T-cell (primary cell): ENCODE measurements at regions not wholly inside any gene's neighbourhood (a gene's known extent, or its start where the extent isn't known, plus 50 kb on each side); places are given as distances from the start of the nearest gene placed in this dataset.

Experiments
- ATAC-seq, 4 experiments: fragments of 200-7000 bp in 3 of 4; fragments of 150-1000 bp in 1 of 4; cut with Tn5 transposase; replicated peaks in 1 of 4; 1 replicate in 3 of 4; 2 replicates in 1 of 4; pipeline ENCODE4 v1.10.0; 2021; ENCODE audit warnings: moderate library complexity in 3 of 4, mild to moderate bottlenecking in 2 of 4, moderate number of reproducible peaks in 1 of 4
- CTCF ChIA-PET, 2 donors: fragments of 300-600 bp; sonication (Branson Sonifier 250); formaldehyde crosslinking; loops; one replicate each; lab custom pipeline; 2022; ENCODE audit warnings: antibody characterized with exemption in 2 of 2; lab: Charles Lee
- POLR2A ChIA-PET, 2 donors: fragments of 300-600 bp; sonication (Branson Sonifier 250); formaldehyde crosslinking; loops; one replicate each; lab custom pipeline; 2022; ENCODE audit warnings: antibody characterized with exemption in 2 of 2; lab: Charles Lee
- DNase-seq, 35 experiments: peaks; one replicate each; pipeline versions ENCODE4 v3.0.0 to v3.0.0-alpha.2; 2013 to 2023
- H3K27ac ChIP-seq: one replicate; pipeline ENCODE4 v1.5.1; 2013; ENCODE audit warnings: low read length
- H3K27me3 ChIP-seq, 2 experiments: replicated peaks in 1 of 2; 1 replicate in 1 of 2; 2 replicates in 1 of 2; pipeline versions ENCODE4 v1.6.1 to v1.7.0; 2013; ENCODE audit warnings: low read length in 1 of 2, mixed read lengths in 1 of 2; ENCODE audit not compliant: control insufficient read depth in 2 of 2, insufficient read depth in 2 of 2; ENCODE audit errors: extremely low read depth in 1 of 2
- H3K36me3 ChIP-seq, 2 donors: 1 replicate in 1 of 2; 2 replicates in 1 of 2; pipeline versions ENCODE4 v1.6.1 to v1.7.0; 2013; ENCODE audit warnings: low read length in 1 of 2; ENCODE audit not compliant: control insufficient read depth in 2 of 2, insufficient read depth in 1 of 2; ENCODE audit errors: extremely low read depth in 1 of 2
- H3K4me1 ChIP-seq, 2 experiments: 1 replicate in 1 of 2; 2 replicates in 1 of 2; pipeline versions ENCODE4 v1.6.1 to v1.7.0; 2013; ENCODE audit warnings: low read length in 2 of 2, mixed read lengths in 1 of 2; ENCODE audit not compliant: insufficient read depth in 2 of 2, control insufficient read depth in 1 of 2; ENCODE audit errors: extremely low read depth in 1 of 2
- H3K4me3 ChIP-seq, 2 donors: 1 replicate in 1 of 2; 2 replicates in 1 of 2; pipeline versions ENCODE4 v1.5.1 to v1.7.0; 2013; ENCODE audit warnings: mild to moderate bottlenecking in 2 of 2, low read length in 1 of 2, moderate library complexity in 1 of 2; ENCODE audit not compliant: control insufficient read depth in 1 of 2; ENCODE audit errors: extremely low read depth in 1 of 2
- H3K9me3 ChIP-seq: 2 replicates; pipeline ENCODE4 v1.7.0; 2013
- H3K27ac Mint-ChIP-seq, 2 donors: one replicate each; pipeline ENCODE4 v1.8.0; 2020 to 2021; ENCODE audit warnings: mild to moderate bottlenecking in 2 of 2, mixed read lengths in 2 of 2
- H3K27me3 Mint-ChIP-seq, 2 donors: one replicate each; pipeline ENCODE4 v1.8.0; 2021 to 2022; ENCODE audit warnings: mixed read lengths in 2 of 2
- H3K36me3 Mint-ChIP-seq: one replicate; pipeline ENCODE4 v1.8.0; 2021; ENCODE audit warnings: mixed read lengths
- H3K4me1 Mint-ChIP-seq, 3 donors: one replicate each; pipeline ENCODE4 v1.8.0; 2020 to 2022; ENCODE audit warnings: mixed read lengths in 3 of 3, mild to moderate bottlenecking in 1 of 3
- H3K4me3 Mint-ChIP-seq, 3 donors: one replicate each; pipeline ENCODE4 v1.8.0; 2020 to 2022; ENCODE audit warnings: mild to moderate bottlenecking in 3 of 3, mixed read lengths in 3 of 3, moderate library complexity in 3 of 3
- H3K9me3 Mint-ChIP-seq, 3 donors: one replicate each; pipeline ENCODE4 v1.8.0; 2020 to 2022; ENCODE audit warnings: mixed read lengths in 3 of 3
- WGBS: methylation state at CpG from one replicate; pipeline ENCODE4 v1.1.5; 2013; ENCODE audit warnings: missing lambda C conversion rate; ENCODE audit not compliant: insufficient coverage; 5-methylcytosine and 5-hydroxymethylcytosine counted together

- no peaks in the 10 kb centered on the region for H3K4me1 Mint-ChIP-seq
- H3K4me3 Mint-ChIP-seq, result no peak overlapping the region
- Histone ChIP-seq H3K4me1 (no peaks in the 10 kb centered on the region), H3K9me3 (no peaks in the 10 kb centered on the region), H3K36me3 (no peaks in the 10 kb centered on the region), H3K4me3 (no peak overlapping the region), H3K27me3 (no peaks in the 10 kb centered on the region), H3K27ac (no peak overlapping the region)
- DNase-seq (no peak), ATAC-seq (no peak)
- H3K9me3 Mint-ChIP-seq, result peaks cover 0 to 16% (median 5%) of the 10 kb centered on the region in 3 donors
- no peaks in the 10 kb centered on the region for H3K36me3 Mint-ChIP-seq
- no peak overlapping the region for H3K27ac Mint-ChIP-seq
- ChIA-PET POLR2A (no interaction called here), CTCF (no interaction called here)
- H3K27me3 Mint-ChIP-seq, result no peaks in the 10 kb centered on the region
- WGBS, result 71% methylated on average over 1 of the region's 4 CpGs
Observed at GRCh38 chr9:13778631-13779030, 499.1 kb upstream of the MPDZ start.

GRCh38 chr9:13770956-13771355 is 491.5 kb upstream of the MPDZ start:
- H3K9me3 Mint-ChIP-seq, result peaks cover 5 to 22% (median 7%) of the 10 kb centered on the region in 3 donors
- no peak overlapping the region for H3K4me3 ChIP-seq

GRCh38 chr9:13769641-13770040 is 490.1 kb upstream of the MPDZ start:
- CTCF ChIA-PET, result no interaction called here
- Histone ChIP-seq H3K4me1 (no peaks in the 10 kb centered on the region), H3K27me3 (no peaks in the 10 kb centered on the region), H3K4me3 (no peak overlapping the region), H3K36me3 (no peaks in the 10 kb centered on the region), H3K9me3 (no peaks in the 10 kb centered on the region), H3K27ac (no peak overlapping the region)
- H3K27ac Mint-ChIP-seq, result no peak overlapping the region
- no peak overlapping the region for H3K4me3 Mint-ChIP-seq
- ATAC-seq (no peak), DNase-seq (no peak)
- no peaks in the 10 kb centered on the region for H3K4me1 Mint-ChIP-seq
- no peaks in the 10 kb centered on the region for H3K27me3 Mint-ChIP-seq
- WGBS, result no CpG with 5 or more reads among the region's 1 CpG
- H3K36me3 Mint-ChIP-seq, result no peaks in the 10 kb centered on the region
- POLR2A ChIA-PET, result no interaction called here
- H3K9me3 Mint-ChIP-seq, result peaks cover 5 to 23% (median 8%) of the 10 kb centered on the region in 3 donors

More at GRCh38 chr9:13770956-13771355, 491.5 kb upstream of the MPDZ start:
- WGBS, result 95% methylated on average over 3 of the region's 3 CpGs
- Mint-ChIP-seq H3K4me3 (no peak overlapping the region), H3K4me1 (no peaks in the 10 kb centered on the region), H3K36me3 (no peaks in the 10 kb centered on the region), H3K27ac (no peak overlapping the region), H3K27me3 (no peaks in the 10 kb centered on the region)
- ChIA-PET CTCF (interaction anchor here in 1 of 2 donors (0.6 kb wide), 1 partner anchor 1116 kb away, joined by 3 read pairs; no protein-coding TSS in a partner anchor), POLR2A (no interaction called here)
- no peaks in the 10 kb centered on the region for H3K4me1 ChIP-seq
- no peaks in the 10 kb centered on the region for H3K9me3 ChIP-seq
- ATAC-seq, result no peak
- no peak for DNase-seq
- no peak overlapping the region for H3K27ac ChIP-seq
- no peaks in the 10 kb centered on the region for H3K36me3 ChIP-seq
- no peaks in the 10 kb centered on the region for H3K27me3 ChIP-seq

- Histone ChIP-seq H3K27me3 (no peaks in the 10 kb centered on the region), H3K36me3 (no peaks in the 10 kb centered on the region), H3K4me1 (no peaks in the 10 kb centered on the region), H3K27ac (no peak overlapping the region), H3K4me3 (no peak overlapping the region), H3K9me3 (no peaks in the 10 kb centered on the region)
- H3K27ac Mint-ChIP-seq, result no peak overlapping the region
- POLR2A ChIA-PET, result no interaction called here
- DNase-seq (no peak), ATAC-seq (no peak)
- no peak overlapping the region for H3K4me3 Mint-ChIP-seq
- peaks cover 3 to 16% (median 5%) of the 10 kb centered on the region in 3 donors for H3K9me3 Mint-ChIP-seq
- H3K36me3 Mint-ChIP-seq, result no peaks in the 10 kb centered on the region
- no peaks in the 10 kb centered on the region for H3K27me3 Mint-ChIP-seq
- WGBS, result no CpG with 5 or more reads among the region's 3 CpGs
- CTCF ChIA-PET, result no interaction called here
- H3K4me1 Mint-ChIP-seq, result no peaks in the 10 kb centered on the region
Observed at GRCh38 chr9:13769006-13769405, 489.5 kb upstream of the MPDZ start.

- Mint-ChIP-seq H3K4me3 (no peak overlapping the region), H3K27me3 (no peaks in the 10 kb centered on the region), H3K27ac (no peak overlapping the region), H3K4me1 (no peaks in the 10 kb centered on the region), H3K9me3 (peaks cover 4 to 9% (median 6%) of the 10 kb centered on the region in 3 donors), H3K36me3 (no peaks in the 10 kb centered on the region)
- Histone ChIP-seq H3K4me3 (no peak overlapping the region), H3K27ac (no peak overlapping the region), H3K27me3 (no peaks in the 10 kb centered on the region), H3K4me1 (no peaks in the 10 kb centered on the region), H3K36me3 (no peaks in the 10 kb centered on the region), H3K9me3 (no peaks in the 10 kb centered on the region)
- DNase-seq, result no peak
- no peak for ATAC-seq
- ChIA-PET POLR2A (no interaction called here), CTCF (no interaction called here)
- WGBS, result no CpG with 5 or more reads among the region's 3 CpGs
Observed at GRCh38 chr9:13762209-13762608, 482.7 kb upstream of the MPDZ start.

- H3K27ac Mint-ChIP-seq, result no peak overlapping the region
- no peaks in the 10 kb centered on the region for H3K4me1 ChIP-seq
- H3K4me3 ChIP-seq, result no peak overlapping the region
- no peaks in the 10 kb centered on the region for H3K27me3 Mint-ChIP-seq
- H3K4me1 Mint-ChIP-seq, result no peaks in the 10 kb centered on the region
- no peak overlapping the region for H3K4me3 Mint-ChIP-seq
- no peaks in the 10 kb centered on the region for H3K36me3 Mint-ChIP-seq
- H3K9me3 Mint-ChIP-seq, result peaks cover 0 to 9% (median 4%) of the 10 kb centered on the region in 3 donors
- WGBS, result 54% methylated on average over 2 of the region's 3 CpGs
- ChIA-PET CTCF (no interaction called here), POLR2A (no interaction called here)
- DNase-seq (no peak), ATAC-seq (no peak)
- peaks cover 3% of the 10 kb centered on the region for H3K9me3 ChIP-seq
- no peak overlapping the region for H3K27ac ChIP-seq
- H3K36me3 ChIP-seq, result no peaks in the 10 kb centered on the region
- H3K27me3 ChIP-seq, result no peaks in the 10 kb centered on the region
Observed at GRCh38 chr9:13759551-13759950, 480.1 kb upstream of the MPDZ start.

- 88% methylated on average over 8 of the region's 9 CpGs for WGBS
- Histone ChIP-seq H3K9me3 (peaks cover 3% of the 10 kb centered on the region), H3K4me1 (no peaks in the 10 kb centered on the region), H3K27ac (no peak overlapping the region), H3K36me3 (no peaks in the 10 kb centered on the region), H3K27me3 (no peaks in the 10 kb centered on the region), H3K4me3 (no peak overlapping the region)
- ATAC-seq (no peak), DNase-seq (no peak)
- Mint-ChIP-seq H3K4me3 (no peak overlapping the region), H3K4me1 (no peaks in the 10 kb centered on the region), H3K27me3 (no peaks in the 10 kb centered on the region), H3K9me3 (peaks cover 0 to 9% (median 4%) of the 10 kb centered on the region in 3 donors), H3K27ac (no peak overlapping the region), H3K36me3 (no peaks in the 10 kb centered on the region)
- ChIA-PET POLR2A (no interaction called here), CTCF (no interaction called here)
Observed at GRCh38 chr9:13758936-13759335, 479.4 kb upstream of the MPDZ start.
